ENCODE measurements at regions not wholly inside any gene's neighbourhood (a gene's known extent, or its start where the extent isn't known, plus 50 kb on each side); places are given as distances from the start of the nearest gene placed in this dataset.

GRCh38 chr1:81517987-81518386 lies 282.7 kb upstream of the ADGRL2 start:
- Histone ChIP-seq H4K20me1 (ENCODE audit: insufficient read depth, low read length) (no peaks in the 10 kb centered on the region), H2AFZ (ENCODE audit: low read length) (no peak overlapping the region), H3K79me2 (ENCODE audit: insufficient read depth, low read length) (no peaks in the 10 kb centered on the region), H3K36me3 (replicated peaks in 1 of 2; ENCODE audit: control insufficient read depth in 1 of 2, insufficient read depth in 2 of 2, low read length in 2 of 2) (no peaks in the 10 kb centered on the region), H3K9me3 (ENCODE audit: low read length) (no peaks in the 10 kb centered on the region), H3K4me2 (ENCODE audit: low read depth, low read length) (no peak overlapping the region), H3K9ac (ENCODE audit: insufficient read depth, low read depth, low read length) (no peak overlapping the region), H3K4me1 (ENCODE audit: insufficient read depth, low read length) (no peaks in the 10 kb centered on the region), H3K27me3 (ENCODE audit: control insufficient read depth in 1 of 2, insufficient read depth in 2 of 2, low read length in 2 of 2) (no peaks in the 10 kb centered on the region), H3K4me3 (replicated peaks in 1 of 3; ENCODE audit: insufficient read depth in 1 of 3, low read depth in 2 of 3, low read length in 3 of 3) (no peak overlapping the region), H3K27ac (ENCODE audit: extremely low read length, insufficient read depth, low read length) (no peak overlapping the region)
- ATAC-seq = no peak; the same call in 2 of the 3 replicates
- 11% methylated on average over 8 of the region's 8 CpGs for WGBS (ENCODE audit: low lambda C conversion rate)
- in situ Hi-C loops (cut with HindIII; ENCODE audit: extremely low pct_ligation_motif_present, low pct_unique_long_range_greater_than_20kb) = no loop called here
- BruUV-seq (replicated peaks) = no TSS peak
- TF ChIP-seq ZBTB43 (CRISPR knock-in tag; conservative IDR thresholded peaks at IDR 0.05) (no peak), ZNF263 (CRISPR knock-in tag; IDR thresholded peaks at IDR 0.05) (no peak), GMEB1 (CRISPR knock-in tag; IDR thresholded peaks at IDR 0.05; ENCODE audit: borderline replicate concordance) (no peak), XRCC5 (optimal IDR thresholded peaks at IDR 0.05; ENCODE audit: low read length) (no peak), ZNF232 (CRISPR knock-in tag; IDR thresholded peaks at IDR 0.05; ENCODE audit: borderline replicate concordance) (no peak), MAFG (CRISPR knock-in tag; IDR thresholded peaks at IDR 0.05) (no peak), PHF20 (CRISPR knock-in tag; IDR thresholded peaks at IDR 0.05) (no peak), PHB2 (IDR thresholded peaks at IDR 0.05; ENCODE audit: partially characterized antibody) (no peak), ZNF597 (CRISPR knock-in tag; IDR thresholded peaks at IDR 0.05) (no peak), POGK (CRISPR knock-in tag; conservative IDR thresholded peaks at IDR 0.05) (no peak), ZNF354B (CRISPR knock-in tag; IDR thresholded peaks at IDR 0.05) (no peak), ZNF563 (CRISPR knock-in tag; IDR thresholded peaks at IDR 0.05) (no peak)
- ChIA-PET POLR2A (no interaction called here), CTCF (ENCODE audit: low intra/inter-chr PET ratio, low total read pairs) (no interaction called here)
- FAIRE-seq = no peak
- intact Hi-C loops (cut with micrococcal nuclease; ENCODE audit: unreplicated experiment) = no loop called here
- no peak for DNase-seq (ENCODE audit: low spot score)

Measured in HepG2 (cell line).